Karpas-422 (cell line): ENCODE measurements at regions not wholly inside any gene's neighbourhood (a gene's known extent, or its start where the extent isn't known, plus 50 kb on each side); places are given as distances from the start of the nearest gene placed in this dataset.
A peak's percentile ranks its signal among the peaks of the same experiment; 100 is the strongest.

Source experiments
- DNase-seq: peaks from one replicate; pipeline ENCODE4 v3.0.0-alpha.2; 2015
- H2AFZ ChIP-seq: fragments of 200-600 bp; sonication (generic); 2 replicates; pipeline ENCODE4 v1.6.1; 2014; ENCODE audit warnings: antibody characterized with exemption, low read length, mixed read lengths
- H3K27ac ChIP-seq: fragments of 200-600 bp; sonication (generic); 2 replicates; pipeline ENCODE4 v1.5.1; 2014; ENCODE audit warnings: mild to moderate bottlenecking, low read length, moderate library complexity
- H3K27me3 ChIP-seq: fragments of 200-600 bp; sonication (generic); 2 replicates; pipeline ENCODE4 v1.6.1; 2014; ENCODE audit warnings: low read length, mixed read lengths
- H3K36me3 ChIP-seq: fragments of 200-600 bp; sonication (generic); 2 replicates; pipeline ENCODE4 v1.6.1; 2014; ENCODE audit warnings: low read length, mixed read lengths; ENCODE audit not compliant: insufficient read depth
- H3K4me1 ChIP-seq: fragments of 200-600 bp; sonication (generic); 2 replicates; pipeline ENCODE4 v1.6.1; 2014; ENCODE audit warnings: mild to moderate bottlenecking, low read length, mixed read lengths
- H3K4me2 ChIP-seq: fragments of 200-600 bp; sonication (generic); 2 replicates; pipeline ENCODE4 v1.6.1; 2014; ENCODE audit warnings: low read length, low read depth, mild to moderate bottlenecking; ENCODE audit not compliant: poor library complexity, severe bottlenecking
- H3K4me3 ChIP-seq: fragments of 200-600 bp; sonication (generic); 2 replicates; pipeline ENCODE4 v1.5.1; 2014; ENCODE audit warnings: mild to moderate bottlenecking, antibody characterized with exemption, low read length, mixed read lengths
- H3K79me2 ChIP-seq: fragments of 200-600 bp; sonication (generic); 2 replicates; pipeline ENCODE4 v1.6.1; 2014; ENCODE audit warnings: mild to moderate bottlenecking, low read length, mixed read lengths
- H3K9ac ChIP-seq: fragments of 200-600 bp; sonication (generic); 2 replicates; pipeline ENCODE4 v1.6.0; 2014; ENCODE audit warnings: low read length
- H3K9me2 ChIP-seq: fragments of 200-600 bp; sonication (generic), shearing (Covaris generic); replicated peaks from 2 replicates; pipeline ENCODE4 v1.6.0; 2014; ENCODE audit warnings: mild to moderate bottlenecking, low read length, moderate library complexity; ENCODE audit not compliant: insufficient read depth
- H3K9me3 ChIP-seq: fragments of 300-700, 200-600 bp; sonication (generic); 2 replicates; pipeline ENCODE4 v1.6.1; 2014; ENCODE audit warnings: low read length, mixed read lengths
- H4K20me1 ChIP-seq: fragments of 200-600 bp; sonication (generic); 2 replicates; pipeline ENCODE4 v1.6.1; 2014; ENCODE audit warnings: mild to moderate bottlenecking, antibody characterized with exemption, low read length, low read depth; ENCODE audit not compliant: insufficient read depth

GRCh38 chr4:24042094-24042493 lies 152.2 kb upstream of the PPARGC1A start:
- Histone ChIP-seq H3K4me3 (no peak overlapping the region), H2AFZ (no peak overlapping the region), H3K4me1 (no peaks in the 10 kb centered on the region), H3K9ac (no peak overlapping the region), H3K4me2 (no peak overlapping the region), H3K9me3 (no peaks in the 10 kb centered on the region), H3K9me2 (no peaks in the 10 kb centered on the region), H3K27ac (no peak overlapping the region), H4K20me1 (no peaks in the 10 kb centered on the region), H3K36me3 (no peaks in the 10 kb centered on the region), H3K79me2 (no peaks in the 10 kb centered on the region), H3K27me3 (no peaks in the 10 kb centered on the region)
- no peak for DNase-seq

DNA sequence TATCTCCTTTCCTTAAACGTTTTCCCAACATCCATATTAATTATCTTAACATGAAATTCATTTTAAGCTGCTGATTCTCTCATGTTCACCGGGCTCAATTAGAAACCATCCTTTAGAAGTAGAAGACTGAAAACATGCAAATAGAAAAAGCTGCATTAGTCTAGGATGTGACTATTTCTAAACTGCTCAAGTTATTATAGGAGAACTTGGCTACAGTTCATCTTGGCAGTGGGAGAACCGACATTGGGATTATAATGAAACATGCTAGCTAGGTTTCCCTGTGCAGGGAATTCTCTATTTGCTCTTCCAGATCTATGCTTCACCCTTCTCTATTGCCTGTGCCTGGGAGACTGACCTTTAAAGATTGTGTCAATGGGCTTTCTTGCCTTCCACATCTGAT lies 151.0 kb upstream of the PPARGC1A start:
- no peaks in the 10 kb centered on the region for H3K36me3 ChIP-seq
- no peaks in the 10 kb centered on the region for H3K9me2 ChIP-seq
- no peaks in the 10 kb centered on the region for H4K20me1 ChIP-seq
- H3K27ac ChIP-seq = no peak overlapping the region
- H3K27me3 ChIP-seq = no peaks in the 10 kb centered on the region
- H3K79me2 ChIP-seq = no peaks in the 10 kb centered on the region
- DNase-seq = no peak
- no peaks in the 10 kb centered on the region for H3K4me1 ChIP-seq
- H3K9me3 ChIP-seq = no peaks in the 10 kb centered on the region
- H2AFZ ChIP-seq = no peak overlapping the region
- no peak overlapping the region for H3K4me2 ChIP-seq
- no peak overlapping the region for H3K9ac ChIP-seq
- H3K4me3 ChIP-seq = no peak overlapping the region

- Histone ChIP-seq H2AFZ (no peak overlapping the region), H3K36me3 (no peaks in the 10 kb centered on the region), H3K4me3 (no peak overlapping the region), H3K9me2 (no peaks in the 10 kb centered on the region), H3K79me2 (no peaks in the 10 kb centered on the region), H4K20me1 (no peaks in the 10 kb centered on the region), H3K4me2 (no peak overlapping the region), H3K9ac (no peak overlapping the region), H3K27ac (no peak overlapping the region), H3K9me3 (no peaks in the 10 kb centered on the region), H3K4me1 (no peaks in the 10 kb centered on the region), H3K27me3 (no peaks in the 10 kb centered on the region)
- DNase-seq = no peak
Measured at GRCh38 chr4:24033626-24034025, 143.8 kb upstream of the PPARGC1A start.

- H3K27me3 ChIP-seq = no peaks in the 10 kb centered on the region
- no peaks in the 10 kb centered on the region for H3K79me2 ChIP-seq
- no peak overlapping the region for H3K9ac ChIP-seq
- no peak overlapping the region for H3K27ac ChIP-seq
- no peak overlapping the region for H2AFZ ChIP-seq
- DNase-seq = peak; percentile 68
- no peaks in the 10 kb centered on the region for H3K9me3 ChIP-seq
- H3K4me1 ChIP-seq = no peaks in the 10 kb centered on the region
- no peaks in the 10 kb centered on the region for H4K20me1 ChIP-seq
- H3K4me2 ChIP-seq = no peak overlapping the region
- no peak overlapping the region for H3K4me3 ChIP-seq
- H3K9me2 ChIP-seq = no peaks in the 10 kb centered on the region
- no peaks in the 10 kb centered on the region for H3K36me3 ChIP-seq
Measured at GRCh38 chr4:24032371-24032989, 142.6 kb upstream of the PPARGC1A start.

DNA sequence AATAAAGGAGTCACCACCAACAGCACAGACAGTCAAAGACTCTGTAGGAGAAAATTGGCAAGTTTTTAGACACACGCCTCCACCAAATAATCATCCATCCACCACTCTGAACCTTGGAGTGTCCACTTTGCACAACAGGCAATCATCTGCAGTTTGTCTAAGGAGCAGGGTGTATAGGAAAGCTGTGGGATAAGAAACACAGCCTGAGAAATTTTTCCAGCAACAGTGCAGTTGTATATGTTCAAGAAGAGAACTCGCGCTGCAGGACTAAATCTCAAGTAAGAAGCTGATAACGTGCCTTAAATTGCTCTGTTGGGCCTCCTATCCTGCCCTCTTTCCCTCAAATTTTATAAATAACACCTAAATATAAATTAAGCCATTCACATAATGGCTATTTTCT lies 136.7 kb upstream of the PPARGC1A start:
- Histone ChIP-seq H3K9ac (no peak overlapping the region), H2AFZ (no peak overlapping the region), H3K4me1 (no peaks in the 10 kb centered on the region), H3K4me3 (no peak overlapping the region), H3K27me3 (no peaks in the 10 kb centered on the region), H3K9me2 (no peaks in the 10 kb centered on the region), H3K79me2 (no peaks in the 10 kb centered on the region), H4K20me1 (no peaks in the 10 kb centered on the region), H3K4me2 (no peak overlapping the region), H3K36me3 (no peaks in the 10 kb centered on the region), H3K27ac (no peak overlapping the region), H3K9me3 (no peaks in the 10 kb centered on the region)
- DNase-seq = no peak

- no peaks in the 10 kb centered on the region for H3K9me2 ChIP-seq
- H3K79me2 ChIP-seq = no peaks in the 10 kb centered on the region
- no peak overlapping the region for H3K9ac ChIP-seq
- no peak for DNase-seq
- no peak overlapping the region for H2AFZ ChIP-seq
- no peaks in the 10 kb centered on the region for H3K9me3 ChIP-seq
- no peaks in the 10 kb centered on the region for H3K4me1 ChIP-seq
- no peak overlapping the region for H3K4me3 ChIP-seq
- no peaks in the 10 kb centered on the region for H3K27me3 ChIP-seq
- no peaks in the 10 kb centered on the region for H4K20me1 ChIP-seq
- no peak overlapping the region for H3K4me2 ChIP-seq
- H3K27ac ChIP-seq = no peak overlapping the region
- no peaks in the 10 kb centered on the region for H3K36me3 ChIP-seq
Measured at GRCh38 chr4:24024605-24025004, 134.8 kb upstream of the PPARGC1A start.

GRCh38 chr4:24024157-24024556 lies 134.3 kb upstream of the PPARGC1A start:
- H3K4me2 ChIP-seq = no peak overlapping the region
- H4K20me1 ChIP-seq = no peaks in the 10 kb centered on the region
- H3K9me3 ChIP-seq = no peaks in the 10 kb centered on the region
- H3K4me3 ChIP-seq = no peak overlapping the region
- H3K4me1 ChIP-seq = no peaks in the 10 kb centered on the region
- DNase-seq = no peak
- no peaks in the 10 kb centered on the region for H3K27me3 ChIP-seq
- H3K36me3 ChIP-seq = no peaks in the 10 kb centered on the region
- no peak overlapping the region for H3K9ac ChIP-seq
- no peak overlapping the region for H2AFZ ChIP-seq
- no peaks in the 10 kb centered on the region for H3K79me2 ChIP-seq
- no peak overlapping the region for H3K27ac ChIP-seq
- no peaks in the 10 kb centered on the region for H3K9me2 ChIP-seq

GRCh38 chr4:24015782-24016181 lies 125.9 kb upstream of the PPARGC1A start:
- Histone ChIP-seq H3K27me3 (no peaks in the 10 kb centered on the region), H4K20me1 (no peaks in the 10 kb centered on the region), H3K79me2 (no peaks in the 10 kb centered on the region)

More at GRCh38 chr4:24015782-24016181, 125.9 kb upstream of the PPARGC1A start:
- Histone ChIP-seq H3K4me1 (no peaks in the 10 kb centered on the region), H3K9ac (no peak overlapping the region), H3K9me3 (no peaks in the 10 kb centered on the region), H3K4me2 (no peak overlapping the region), H3K27ac (no peak overlapping the region), H3K9me2 (no peaks in the 10 kb centered on the region), H3K36me3 (no peaks in the 10 kb centered on the region), H3K4me3 (no peak overlapping the region), H2AFZ (no peak overlapping the region)
- DNase-seq = no peak
